Testis (tissue), 2 donors: ENCODE measurements at regions not wholly inside any gene's neighbourhood (a gene's known extent, or its start where the extent isn't known, plus 50 kb on each side); places are given as distances from the start of the nearest gene placed in this dataset.

ENCODE experiments used
- DNase-seq: peaks from one replicate; pipeline ENCODE4 v3.0.0-alpha.2; 2019
- H3K27ac ChIP-seq, 2 donors: fragments of 200-600 bp; sonication (generic); one replicate each; pipeline ENCODE4 v1.5.1; 2019
- H3K27me3 ChIP-seq: fragments of 200-600 bp; sonication (generic); one replicate; pipeline ENCODE4 v1.5.1; 2019
- H3K36me3 ChIP-seq: fragments of 200-600 bp; sonication (generic); one replicate; pipeline ENCODE4 v1.5.1; 2017; ENCODE audit warnings: low read depth; ENCODE audit errors: missing control alignments
- H3K4me1 ChIP-seq: fragments of 200-600 bp; sonication (generic); one replicate; pipeline ENCODE4 v1.5.1; 2019
- H3K4me3 ChIP-seq, 2 donors: fragments of 200-600 bp; sonication (generic); one replicate each; pipeline ENCODE4 v1.5.1; 2017 to 2019
- H3K9me3 ChIP-seq: fragments of 200-600 bp; sonication (generic); one replicate; pipeline ENCODE4 v1.5.1; 2017
- CTCF ChIP-seq, 3 experiments: fragments of 450-650 bp in 2 of 3; fragments of 200-600 bp in 1 of 3; sonication (generic) in 1 of 3; IDR thresholded peaks; one replicate each; pipeline ENCODE4 v1.5.1; 2016 to 2019; ENCODE audit warnings: antibody characterized with exemption in 3 of 3, mild to moderate bottlenecking in 2 of 3, moderate library complexity in 1 of 3
- POLR2A ChIP-seq: fragments of 450-650 bp; IDR thresholded peaks from one replicate; pipeline ENCODE4 v1.6.1; 2017; ENCODE audit warnings: antibody characterized with exemption, mild to moderate bottlenecking, moderate library complexity
- WGBS, 2 donors: methylation state at CpG; one replicate each; pipeline ENCODE4 v1.1.5; 2018; 5-methylcytosine and 5-hydroxymethylcytosine counted together
- intact Hi-C: fragments of 100-400 bp; cut with DNase I; formaldehyde crosslinking; loops from one replicate; pipeline ENCODE4 v1.15.1; 2023; ENCODE audit warnings: low total_unique reads

DNA sequence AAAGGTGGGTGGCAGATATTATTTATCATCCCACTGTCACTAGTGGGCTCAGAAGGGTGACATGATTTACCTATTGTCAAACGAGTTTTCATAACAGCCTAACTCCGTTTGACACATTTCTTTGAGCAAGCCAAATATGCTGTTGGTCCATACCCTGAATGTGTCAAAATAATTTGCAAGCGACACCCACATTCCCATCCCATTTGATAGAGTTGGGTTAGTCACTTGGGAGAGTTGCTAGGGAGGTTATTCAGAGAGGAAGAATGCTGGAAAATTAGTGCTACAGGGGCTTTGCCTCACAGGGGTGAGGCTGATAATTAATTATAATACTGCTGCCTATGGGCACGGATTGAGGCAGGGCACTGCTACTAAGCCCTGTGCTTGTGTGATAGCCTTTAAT, 98.5 kb upstream of the FHIT start:
- no peaks in the 10 kb centered on the region for H3K36me3 ChIP-seq
- no peak overlapping the region for H3K27ac ChIP-seq
- H3K4me3 ChIP-seq = no peak overlapping the region
- no peaks in the 10 kb centered on the region for H3K9me3 ChIP-seq
- WGBS, 2 donors = 89 to 94% methylated on average over 4 of the region's 4 CpGs
- intact Hi-C loops = no loop called here
- DNase-seq = no peak
- no peak for TF ChIP-seq CTCF (IDR thresholded peaks at IDR 0.05)
- TF ChIP-seq POLR2A = no peak
- H3K4me1 ChIP-seq = no peaks in the 10 kb centered on the region
- H3K27me3 ChIP-seq = no peaks in the 10 kb centered on the region

GRCh38 chr3:61350782-61351309, 99.6 kb upstream of the FHIT start:
- H3K4me3 ChIP-seq = no peak overlapping the region
- TF ChIP-seq CTCF (IDR thresholded peaks at IDR 0.05) (no peak), POLR2A (no peak)
- intact Hi-C loops = no loop called here
- WGBS, 2 donors = 92 to 94% methylated on average over 6 of the region's 6 CpGs
- DNase-seq = no peak
- no peak overlapping the region for H3K27ac ChIP-seq
- no peaks in the 10 kb centered on the region for H3K27me3 ChIP-seq
- no peaks in the 10 kb centered on the region for H3K9me3 ChIP-seq
- H3K4me1 ChIP-seq = no peaks in the 10 kb centered on the region
- no peaks in the 10 kb centered on the region for H3K36me3 ChIP-seq

DNA sequence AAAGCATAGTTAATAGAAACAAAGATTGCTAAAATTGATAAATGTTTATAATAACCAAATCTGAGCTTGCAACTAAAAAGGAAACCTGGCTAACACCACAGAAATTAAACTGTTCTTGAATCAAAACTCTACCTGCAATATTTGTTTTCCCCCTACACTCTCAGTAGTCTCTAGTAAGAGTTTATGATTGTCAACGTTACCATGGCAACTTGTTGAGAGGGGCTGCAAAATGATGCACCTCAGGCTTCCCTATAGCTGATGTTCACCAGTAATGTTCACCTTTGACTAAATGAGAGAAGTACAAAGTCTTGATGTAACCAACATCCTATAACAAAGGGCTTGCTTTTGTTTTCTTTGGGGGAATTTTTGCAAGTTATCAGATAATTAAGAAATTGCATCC, 101.1 kb upstream of the FHIT start:
- TF ChIP-seq POLR2A = no peak
- TF ChIP-seq CTCF (IDR thresholded peaks at IDR 0.05) = no peak
- Histone ChIP-seq H3K27me3 (no peaks in the 10 kb centered on the region), H3K4me1 (no peaks in the 10 kb centered on the region), H3K9me3 (no peaks in the 10 kb centered on the region), H3K27ac (no peak overlapping the region), H3K36me3 (no peaks in the 10 kb centered on the region), H3K4me3 (no peak overlapping the region)
- 84 to 92% methylated on average over 1 of the region's 1 CpG for WGBS, 2 donors
- no peak for DNase-seq
- intact Hi-C loops = no loop called here

- no peak overlapping the region for H3K4me3 ChIP-seq
- H3K36me3 ChIP-seq = no peaks in the 10 kb centered on the region
- intact Hi-C loops = no loop called here
- H3K9me3 ChIP-seq = no peaks in the 10 kb centered on the region
- 92 to 93% methylated on average over 1 of the region's 1 CpG for WGBS, 2 donors
- H3K27me3 ChIP-seq = no peaks in the 10 kb centered on the region
- DNase-seq = no peak
- H3K27ac ChIP-seq = no peak overlapping the region
- TF ChIP-seq CTCF (IDR thresholded peaks at IDR 0.05) (no peak), POLR2A (no peak)
- no peaks in the 10 kb centered on the region for H3K4me1 ChIP-seq
Measured at GRCh38 chr3:61353382-61353781, 102.1 kb upstream of the FHIT start.

DNA sequence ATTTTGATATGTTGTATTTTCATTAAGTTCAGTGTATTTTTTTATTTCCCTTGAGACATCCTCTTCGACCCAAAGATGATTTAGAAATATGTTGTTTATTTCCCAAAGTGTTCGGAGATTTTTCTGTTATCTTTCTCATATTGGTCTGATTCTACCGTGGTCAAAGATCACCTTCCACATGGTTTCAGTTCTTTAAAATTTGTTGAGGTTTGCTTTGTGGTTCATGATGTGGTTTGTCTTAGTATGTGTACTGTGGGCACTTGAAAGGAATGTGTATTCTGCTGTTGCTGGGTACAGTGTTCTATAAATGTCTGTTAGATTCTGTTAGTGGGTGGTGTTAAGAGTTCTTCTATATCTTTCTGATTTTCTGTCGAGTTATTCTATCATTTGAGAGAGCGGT, 103.4 kb upstream of the FHIT start:
- WGBS, 2 donors = 70 to 76% methylated on average over 5 of the region's 5 CpGs
- intact Hi-C loops = no loop called here
- H3K9me3 ChIP-seq = no peaks in the 10 kb centered on the region
- H3K4me1 ChIP-seq = no peaks in the 10 kb centered on the region
- no peak overlapping the region for H3K4me3 ChIP-seq
- H3K27ac ChIP-seq = no peak overlapping the region
- H3K36me3 ChIP-seq = no peaks in the 10 kb centered on the region
- no peaks in the 10 kb centered on the region for H3K27me3 ChIP-seq
- no peak for DNase-seq
- no peak for TF ChIP-seq CTCF (IDR thresholded peaks at IDR 0.05)
- no peak for TF ChIP-seq POLR2A
